CD4-positive, alpha-beta T cell treated with Interleukin-4 for 4 hours (primary cell): ENCODE measurements at regions not wholly inside any gene's neighbourhood (a gene's known extent, or its start where the extent isn't known, plus 50 kb on each side); places are given as distances from the start of the nearest gene placed in this dataset.
"Not testable (repeated sequence)": the region's sequence is repeated elsewhere in the genome, so short reads cannot be mapped to it uniquely, and the experiment has no call there.

Experiments
- DNase-seq: peaks from one replicate; pipeline ENCODE4 v3.0.0-alpha.2; 2020

DNA sequence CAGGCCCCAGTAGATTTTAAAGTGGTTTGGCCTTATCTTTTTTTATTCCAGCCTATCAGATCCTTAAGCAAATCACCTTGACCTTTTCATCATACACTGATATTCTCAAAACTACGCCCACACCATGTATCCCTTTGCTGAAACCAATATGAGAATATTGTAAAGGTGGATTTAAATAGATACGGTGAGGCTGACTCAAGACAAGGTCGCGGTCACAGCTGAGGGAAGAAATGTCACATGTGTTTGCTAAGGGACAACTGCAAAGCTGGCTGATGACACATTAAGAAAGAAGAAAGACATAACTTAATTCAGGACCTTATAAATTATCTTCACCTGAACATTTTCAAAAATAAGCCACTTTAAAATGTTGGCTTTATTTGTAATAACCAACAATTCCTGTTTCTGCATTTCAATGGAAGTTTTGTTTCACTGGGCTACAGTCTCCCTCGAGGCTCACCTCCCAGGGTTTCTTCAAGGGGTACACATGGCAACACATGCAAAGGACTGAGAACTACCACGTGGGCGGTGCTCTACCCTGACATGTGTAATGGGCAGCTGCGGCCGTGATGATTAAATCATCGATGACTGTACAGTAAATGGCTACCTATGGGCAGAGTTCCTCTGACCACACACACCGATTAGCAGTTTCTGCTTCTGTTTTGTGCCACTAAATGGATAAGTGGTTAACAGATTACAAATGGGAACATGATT lies 189.5 kb downstream of the SIPA1L2 start:
- no peak for DNase-seq

DNA sequence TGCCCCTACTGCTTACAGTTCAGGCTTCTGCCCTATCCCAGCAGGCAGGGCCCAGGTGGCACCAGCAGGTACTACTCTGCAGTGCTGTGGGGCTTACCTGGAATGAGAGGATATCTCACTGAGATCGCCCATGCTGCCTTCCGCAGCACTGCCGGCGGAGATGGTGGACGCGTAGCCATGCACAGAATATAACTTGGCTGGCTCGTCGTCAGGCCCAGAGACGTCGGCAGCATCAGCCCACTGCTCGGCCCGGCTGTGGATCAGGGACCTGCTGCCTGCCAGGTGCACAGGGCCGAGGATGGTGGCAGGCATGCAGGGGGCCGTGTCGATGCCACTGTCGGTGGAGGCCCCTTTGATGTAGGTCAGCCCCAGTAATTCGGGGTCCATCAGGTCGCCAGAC lies 190.9 kb downstream of the SIPA1L2 start:
- no peak for DNase-seq

DNA sequence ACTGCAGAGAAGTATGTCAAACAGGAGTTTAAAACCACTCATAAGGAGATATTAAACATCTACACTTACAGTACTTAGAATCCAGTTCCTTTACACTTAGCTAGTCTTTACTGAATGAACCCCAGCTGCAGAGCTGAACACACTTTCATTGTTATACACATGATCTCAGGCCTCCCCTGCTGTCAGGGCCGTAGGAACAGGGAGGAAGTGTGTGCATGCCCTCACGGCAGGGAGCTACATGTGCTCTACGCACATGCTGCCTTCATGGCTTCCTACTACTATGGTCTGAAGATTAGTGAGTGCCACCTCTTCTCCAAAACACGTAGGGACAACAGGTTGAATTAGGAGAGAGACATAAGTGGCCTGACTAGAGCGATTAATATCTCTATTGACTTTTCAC lies 191.5 kb downstream of the SIPA1L2 start:
- no peak for DNase-seq

DNA sequence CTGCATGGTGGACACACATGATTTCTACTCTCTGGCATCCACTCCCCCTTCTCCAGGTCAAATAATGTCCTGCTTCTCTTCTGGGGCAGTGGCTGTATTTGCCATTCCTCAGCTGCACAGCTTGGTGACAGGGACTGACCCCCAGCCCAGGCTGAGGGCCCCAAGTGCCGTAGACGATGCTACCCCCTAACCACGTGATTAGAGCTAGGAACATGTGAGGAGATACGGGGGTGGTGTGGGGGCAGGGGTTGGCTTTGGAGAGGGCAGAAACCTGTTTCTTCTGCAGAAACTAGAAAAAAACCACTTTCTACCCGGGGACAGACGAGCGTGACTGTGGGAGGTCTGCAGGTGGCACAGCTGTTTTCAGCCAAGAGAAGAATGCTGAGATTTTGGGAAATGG lies 192.4 kb downstream of the SIPA1L2 start:
- no peak for DNase-seq

DNA sequence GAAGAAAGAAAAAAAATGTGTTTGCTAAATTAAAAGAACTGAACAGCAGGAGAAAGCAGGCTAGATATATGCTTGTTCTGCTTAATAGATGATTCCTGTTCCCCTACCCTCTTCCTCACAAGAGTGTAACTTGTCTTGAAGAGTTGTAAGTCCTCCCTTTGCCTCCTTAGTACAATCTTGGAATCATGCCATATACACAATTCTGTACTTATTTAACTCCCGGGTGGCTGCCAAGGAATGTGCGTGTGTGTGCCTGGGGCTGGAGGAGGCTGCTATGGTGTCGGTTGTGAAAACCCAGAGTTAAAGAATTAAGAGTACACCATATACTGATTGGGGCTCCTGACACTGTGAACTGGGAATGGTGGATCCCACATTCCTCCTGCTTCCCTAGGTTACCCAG lies 194.2 kb downstream of the SIPA1L2 start:
- DNase-seq: no peak

DNA sequence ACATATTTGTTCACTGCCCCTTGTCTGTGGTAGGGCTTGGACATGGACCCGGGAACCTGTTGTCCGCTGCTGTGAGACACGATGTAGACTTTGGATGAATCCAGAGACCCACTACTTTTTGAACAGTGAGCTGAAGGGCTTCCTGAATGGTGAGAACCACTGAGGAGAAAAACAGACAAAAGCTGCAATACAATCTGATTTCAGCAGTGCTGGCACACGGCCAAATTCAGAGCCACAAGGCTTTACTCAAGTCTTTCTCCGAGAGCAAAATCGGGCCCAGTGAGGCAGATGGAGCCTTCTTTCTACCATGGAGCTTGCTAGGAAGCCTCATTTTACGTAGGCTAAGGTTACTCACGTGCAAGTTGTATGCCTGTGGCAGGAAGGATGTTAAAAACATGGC lies 197.6 kb downstream of the SIPA1L2 start:
- DNase-seq: no peak

DNA sequence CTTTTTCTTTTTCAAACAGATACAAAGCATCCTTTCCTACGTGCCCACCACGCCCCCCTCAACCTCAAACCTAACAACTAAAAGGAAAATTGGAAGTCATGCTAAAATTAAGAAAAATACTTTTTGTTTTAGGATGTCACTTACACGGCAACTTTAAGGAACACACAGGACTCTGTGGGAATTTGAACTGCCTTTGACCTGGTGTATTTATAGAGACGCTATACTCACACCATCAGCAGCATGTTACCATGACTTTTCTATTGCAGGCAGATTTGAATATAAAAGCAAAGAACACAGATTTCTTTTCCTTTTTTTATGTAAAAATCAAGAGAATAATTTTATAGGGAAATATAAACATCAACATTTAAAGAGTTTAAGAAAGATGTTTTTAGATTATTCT lies 198.2 kb downstream of the SIPA1L2 start:
- DNase-seq: no peak

DNA sequence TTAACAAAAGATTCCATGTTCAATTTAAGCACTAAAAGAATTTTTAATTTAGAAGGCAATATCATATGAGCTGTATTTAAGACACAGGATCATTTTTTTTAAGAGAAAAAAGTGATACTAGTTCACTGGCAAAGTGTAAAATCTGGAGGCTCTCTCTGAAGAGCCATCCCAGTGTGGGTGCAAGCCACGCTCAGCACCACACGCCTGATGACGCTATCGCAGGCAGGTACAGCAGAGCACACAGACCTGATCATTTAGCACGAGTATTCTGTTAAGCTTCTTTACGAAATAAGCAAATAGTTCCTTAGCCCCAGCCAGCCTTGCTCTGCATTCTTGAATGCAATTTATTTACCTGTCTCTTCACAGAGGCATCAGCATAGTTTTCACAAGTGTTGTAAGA lies 198.6 kb downstream of the SIPA1L2 start:
- no peak for DNase-seq

DNA sequence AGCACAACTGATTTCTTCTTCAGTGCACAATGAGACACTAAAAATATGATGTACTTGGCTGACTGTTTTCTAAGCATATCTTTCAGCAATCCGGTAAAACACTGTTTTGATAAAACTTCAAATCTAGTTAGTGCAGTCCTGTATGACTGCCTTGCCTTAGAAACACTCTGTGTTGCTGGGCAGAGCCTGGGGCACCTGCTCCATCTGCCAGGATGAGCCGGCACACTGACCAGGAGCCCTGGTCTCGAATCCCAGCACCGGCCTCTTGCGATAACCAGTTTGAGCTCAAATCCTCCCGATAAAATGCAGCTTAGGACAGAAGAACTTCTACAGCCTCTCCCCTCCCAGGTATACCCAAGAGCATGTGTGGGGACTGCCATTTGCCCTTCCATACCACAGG lies 199.5 kb downstream of the SIPA1L2 start:
- no peak for DNase-seq

DNA sequence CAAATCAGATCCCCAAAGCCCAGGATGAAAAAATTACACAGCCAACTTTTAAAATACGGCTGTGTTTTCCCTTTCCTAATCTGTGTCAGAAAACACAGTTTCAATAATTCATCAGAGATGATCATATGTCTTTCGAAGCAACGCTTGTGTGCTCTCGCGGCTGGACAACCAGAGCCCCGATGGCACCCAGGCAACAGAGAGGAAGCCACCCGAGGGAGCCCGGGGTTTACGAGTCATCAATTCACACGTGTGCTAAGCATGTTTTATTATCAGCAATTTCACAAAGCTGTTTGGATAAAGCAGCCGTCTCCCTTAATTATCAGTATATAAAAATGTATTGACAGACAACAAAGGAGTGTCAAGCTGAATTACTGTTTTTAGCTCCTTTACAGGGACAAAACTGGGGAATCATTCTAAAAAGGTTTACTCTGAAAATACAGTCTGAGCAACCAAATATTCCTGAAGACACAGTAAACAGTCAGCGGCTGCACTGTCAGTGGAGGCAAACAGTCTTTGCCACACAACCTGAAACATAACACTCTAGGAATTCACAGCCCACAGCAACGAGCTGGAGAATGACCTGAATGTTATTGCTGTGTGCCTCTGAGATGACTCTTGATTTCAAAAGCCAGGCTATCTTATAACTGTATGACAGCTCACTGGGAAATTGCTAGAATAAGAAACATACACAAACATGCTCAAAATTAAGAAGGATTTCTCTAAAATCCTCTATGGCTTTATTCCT lies 201.0 kb downstream of the SIPA1L2 start:
- DNase-seq: no peak

DNA sequence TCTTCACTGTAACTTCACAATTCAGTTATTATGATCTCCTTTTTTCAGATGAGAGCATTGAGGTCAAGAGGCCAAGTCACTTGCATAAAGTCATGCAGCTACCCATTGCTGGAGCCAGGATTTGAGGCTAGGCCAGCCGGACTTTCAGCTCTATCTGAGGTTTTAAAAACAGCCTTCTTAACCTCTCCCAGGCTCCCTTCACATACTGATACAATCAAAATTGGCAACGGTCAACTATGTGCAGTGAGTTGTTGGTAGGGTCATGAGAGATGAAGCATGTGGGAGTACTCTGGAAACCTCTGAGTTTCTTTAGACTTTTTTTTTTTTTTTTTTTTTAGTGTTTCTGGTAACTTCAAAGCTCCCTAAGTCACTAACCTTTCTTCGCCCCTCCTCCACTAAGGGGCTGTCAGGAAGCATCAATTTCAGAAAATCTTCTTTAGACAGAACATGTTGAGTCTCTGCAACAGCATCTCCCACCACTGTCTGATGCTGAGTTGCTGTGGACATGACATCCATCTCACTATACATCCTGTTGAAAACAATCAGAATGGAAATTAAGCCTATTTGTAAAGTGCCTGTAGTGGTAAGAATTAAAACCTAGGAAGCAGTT lies 201.8 kb downstream of the SIPA1L2 start:
- no peak for DNase-seq

DNA sequence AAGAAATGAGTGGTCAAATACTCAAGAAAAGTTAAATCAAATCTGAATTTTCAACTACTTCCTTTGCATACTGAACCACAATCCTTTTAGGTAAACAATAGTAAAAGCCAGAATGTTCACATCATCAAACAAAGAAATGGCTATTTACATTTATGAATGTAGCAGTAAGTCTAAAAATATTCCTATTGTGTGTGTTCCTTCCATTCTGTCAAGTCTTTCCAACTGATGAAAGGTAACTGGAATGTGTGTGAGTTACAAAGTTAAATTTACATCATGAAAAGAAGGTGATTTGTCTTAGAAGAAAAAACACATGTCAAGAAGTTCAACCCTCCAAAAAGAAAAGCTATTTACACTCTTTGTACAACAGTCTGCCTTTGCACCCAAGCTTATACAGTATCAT lies 203.1 kb downstream of the SIPA1L2 start:
- DNase-seq: no peak

DNA sequence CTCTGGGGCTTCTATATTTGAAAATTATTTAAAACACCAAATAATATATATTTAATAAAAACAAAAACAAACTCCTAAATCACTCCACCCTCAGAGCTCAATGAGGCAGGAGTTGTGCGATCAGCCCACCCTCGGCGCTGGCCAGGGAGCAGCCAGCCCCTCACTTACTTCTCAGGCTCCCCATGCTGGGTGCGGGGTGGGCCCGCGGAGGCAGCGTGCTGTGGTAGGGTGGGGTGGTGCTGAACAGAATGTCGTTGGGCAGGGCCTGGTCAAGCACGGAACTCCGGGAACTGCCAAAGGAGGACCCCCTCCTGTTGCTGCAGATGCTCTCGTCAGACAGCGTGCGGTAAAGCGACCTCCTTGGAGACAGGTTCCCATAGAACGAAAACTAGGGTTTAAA lies 204.5 kb downstream of the SIPA1L2 start:
- DNase-seq: no peak

DNA sequence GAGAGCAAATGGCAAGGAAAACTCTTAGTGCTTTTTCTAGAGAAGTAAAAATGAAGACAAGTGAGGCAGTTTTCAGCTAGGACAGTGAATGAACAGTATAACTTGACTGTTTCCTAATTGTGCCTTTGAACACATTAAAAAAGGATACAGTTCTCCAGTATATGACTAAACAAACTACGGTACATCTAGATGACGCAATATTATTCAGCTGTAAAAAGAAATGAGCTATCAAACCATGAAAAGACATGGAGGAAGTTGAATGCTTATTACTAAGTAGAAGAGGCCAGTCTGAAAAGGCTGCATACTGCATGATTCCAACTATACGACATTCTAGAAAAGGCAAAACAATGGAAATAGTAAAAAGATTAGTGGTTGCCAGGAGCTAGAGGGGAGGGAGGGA lies 206.3 kb downstream of the SIPA1L2 start:
- no peak for DNase-seq

DNA sequence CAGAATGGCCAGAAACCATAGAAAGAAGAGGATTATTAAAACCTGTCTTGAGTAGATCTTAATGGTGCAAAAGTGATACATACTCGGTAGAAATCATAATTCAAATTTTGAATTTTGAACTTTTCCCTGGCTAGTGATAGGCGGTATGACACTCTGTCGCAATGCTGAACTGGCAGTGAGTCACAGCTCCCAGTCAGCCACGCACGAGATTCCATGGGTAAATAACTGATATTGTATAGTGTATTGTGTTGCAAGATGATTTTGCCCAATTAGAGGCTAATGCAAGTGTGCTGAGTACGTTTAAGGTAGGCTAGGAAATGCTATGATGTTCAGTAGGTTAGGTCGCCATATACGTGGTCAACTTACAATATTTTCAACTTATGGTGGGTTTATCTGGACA lies 207.0 kb downstream of the SIPA1L2 start:
- DNase-seq: no peak

DNA sequence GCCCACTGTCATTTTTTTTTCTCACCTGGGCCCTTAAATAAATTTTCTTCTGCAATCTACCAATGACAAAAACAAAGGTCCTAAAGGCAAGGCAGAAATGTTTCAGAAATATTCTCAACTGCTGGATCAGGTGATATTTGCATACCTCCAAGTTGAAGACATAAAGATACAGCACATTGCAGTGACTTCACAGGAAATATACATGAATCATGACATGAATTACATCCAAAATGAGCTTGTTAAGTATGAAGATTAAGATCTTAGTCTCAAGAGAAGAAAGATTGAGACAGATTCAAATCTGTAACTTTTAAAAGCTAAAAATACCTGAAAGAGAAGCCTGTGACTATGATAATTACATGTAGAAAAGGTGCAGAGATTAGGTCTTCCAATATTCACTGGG lies 207.8 kb downstream of the SIPA1L2 start:
- no peak for DNase-seq

DNA sequence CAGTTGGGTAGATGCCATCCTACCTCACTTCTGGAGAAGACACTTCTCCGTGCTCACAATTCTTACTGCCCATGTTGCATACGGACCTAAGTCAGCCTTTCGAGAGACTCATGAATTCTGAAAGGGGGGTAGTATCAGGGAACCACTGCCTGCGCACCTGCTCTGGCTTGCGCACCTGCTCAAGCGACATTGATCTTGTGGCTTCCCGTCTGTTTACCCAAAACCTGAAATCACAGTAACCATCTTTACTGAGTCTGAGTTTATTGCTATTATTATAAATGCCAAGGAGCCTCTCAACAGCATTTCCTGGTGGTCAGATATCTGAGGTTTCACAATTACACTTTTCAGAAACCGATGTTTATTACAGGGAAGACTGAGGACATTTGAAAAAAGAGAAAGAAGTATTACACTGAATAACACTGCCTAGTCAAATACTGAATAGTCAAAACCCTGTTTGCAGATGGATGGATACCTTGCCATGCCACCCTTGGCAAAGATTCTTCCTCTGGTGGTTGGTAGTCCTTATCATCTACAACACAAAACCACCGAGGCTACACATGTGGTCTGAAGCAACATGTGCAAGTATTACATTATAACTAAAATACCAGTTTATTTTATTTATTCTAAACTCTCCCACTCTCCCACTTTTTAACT lies 208.7 kb downstream of the SIPA1L2 start:
- no peak for DNase-seq

DNA sequence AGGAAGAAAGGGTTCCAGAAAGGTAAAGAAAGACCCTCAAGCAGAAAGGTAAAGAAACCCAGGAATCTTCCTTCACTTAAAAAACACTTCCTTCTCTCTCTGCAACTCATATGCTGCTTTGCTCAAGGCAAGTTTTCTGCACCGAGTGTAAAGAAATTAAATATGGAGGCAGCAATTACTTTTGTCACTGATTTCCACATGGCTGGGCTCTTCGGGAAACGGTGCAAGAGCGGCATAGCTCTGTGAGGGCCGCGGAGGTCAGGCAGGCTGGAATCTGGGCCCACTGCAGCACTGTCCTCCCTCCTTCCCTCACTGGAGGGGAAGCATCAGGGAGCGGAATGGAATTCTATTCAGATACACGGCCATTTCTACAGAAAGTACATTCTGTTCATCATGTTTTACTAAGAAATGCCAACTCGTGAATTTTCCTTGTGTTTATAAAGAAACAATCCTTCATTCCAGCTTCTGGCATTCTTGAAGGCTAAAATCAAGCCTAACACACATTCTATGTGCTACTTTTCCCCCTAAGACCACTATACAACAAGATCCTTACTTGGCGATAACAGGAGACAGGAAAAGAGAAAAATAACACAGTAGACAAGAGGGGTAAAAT lies 212.2 kb downstream of the SIPA1L2 start:
- DNase-seq: no peak

DNA sequence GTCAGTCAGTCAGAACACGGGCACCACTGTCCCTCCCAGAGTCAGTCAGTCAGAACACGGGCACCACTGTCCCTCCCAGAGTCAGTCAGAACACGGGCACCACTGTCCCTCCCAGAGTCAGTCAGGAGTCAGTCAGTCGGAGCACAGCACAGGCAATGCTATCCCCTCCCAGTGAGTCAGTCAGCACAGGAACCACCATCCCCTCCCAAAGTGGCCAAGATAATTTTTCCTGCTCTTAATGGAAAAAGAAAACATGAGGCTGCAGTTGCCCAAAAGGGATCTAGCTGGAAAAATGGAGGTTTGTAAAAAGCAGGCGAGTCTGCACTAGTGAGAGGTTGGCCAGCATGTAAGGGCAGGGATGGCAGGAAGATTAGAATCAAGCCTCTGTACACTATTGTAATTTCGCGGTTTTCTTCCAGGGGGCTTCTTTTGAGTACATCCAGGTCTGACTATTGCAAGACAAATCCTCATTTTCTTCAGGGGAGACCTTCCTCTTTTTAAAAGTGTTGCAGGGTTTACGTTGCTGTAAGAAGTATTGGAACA lies 213.8 kb downstream of the SIPA1L2 start:
- DNase-seq: no peak

DNA sequence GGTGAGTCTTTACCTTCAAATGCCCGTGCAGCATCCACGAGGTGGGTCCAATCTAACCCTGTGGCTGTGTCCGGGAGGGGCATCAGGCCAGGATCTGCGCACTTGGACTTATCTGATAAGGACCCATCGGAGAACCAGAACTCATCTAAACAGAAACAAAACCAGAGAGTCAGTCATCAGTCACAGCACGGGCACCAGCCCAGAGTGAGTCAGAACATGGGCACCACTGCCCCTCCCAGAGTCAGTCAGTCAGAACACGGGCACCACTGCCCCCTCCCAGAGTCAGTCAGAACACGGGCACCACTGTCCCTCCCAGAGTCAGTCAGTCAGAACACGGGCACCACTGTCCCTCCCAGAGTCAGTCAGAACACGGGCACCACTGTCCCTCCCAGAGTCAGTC lies 214.5 kb downstream of the SIPA1L2 start:
- not testable (repeated sequence) for DNase-seq

DNA sequence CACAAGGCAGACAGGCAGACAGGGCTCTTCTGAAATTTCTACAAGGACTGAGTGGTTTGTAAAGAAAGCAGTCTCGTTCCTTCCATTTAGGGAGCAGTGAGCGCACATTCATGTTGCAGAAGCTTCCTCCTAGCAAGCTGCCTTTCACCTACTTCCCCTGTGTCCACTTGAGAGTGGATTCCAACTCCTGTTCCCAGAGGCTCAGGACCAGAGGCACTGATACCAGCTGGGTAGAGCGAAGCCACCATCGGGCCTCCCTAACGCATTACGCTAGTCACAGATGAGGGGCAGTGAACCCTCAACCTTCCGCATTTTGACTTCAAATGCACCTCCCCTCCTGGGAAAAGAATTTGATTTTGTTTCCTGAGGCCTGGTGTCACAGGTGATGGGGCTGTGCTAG lies 215.8 kb downstream of the SIPA1L2 start:
- DNase-seq: no peak

DNA sequence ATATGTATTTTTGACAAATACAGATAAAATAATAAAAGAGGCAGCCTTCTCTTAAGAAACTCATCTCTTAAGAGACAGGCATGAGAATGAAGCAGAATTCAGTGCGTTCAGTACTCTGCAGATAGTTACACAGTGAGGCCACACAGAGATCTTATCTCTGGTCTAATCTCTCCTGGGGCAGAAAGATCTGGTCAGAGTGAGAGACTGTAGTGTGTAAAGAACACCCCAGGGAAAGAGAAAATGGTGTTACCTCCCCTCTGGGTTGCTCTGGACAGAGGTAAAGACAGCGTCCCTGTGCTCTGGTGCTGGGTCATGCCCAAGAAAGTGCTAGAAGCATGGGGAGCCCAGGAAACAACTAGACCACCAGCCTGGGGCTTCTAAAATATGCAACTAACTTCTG lies 216.3 kb downstream of the SIPA1L2 start:
- DNase-seq: no peak

DNA sequence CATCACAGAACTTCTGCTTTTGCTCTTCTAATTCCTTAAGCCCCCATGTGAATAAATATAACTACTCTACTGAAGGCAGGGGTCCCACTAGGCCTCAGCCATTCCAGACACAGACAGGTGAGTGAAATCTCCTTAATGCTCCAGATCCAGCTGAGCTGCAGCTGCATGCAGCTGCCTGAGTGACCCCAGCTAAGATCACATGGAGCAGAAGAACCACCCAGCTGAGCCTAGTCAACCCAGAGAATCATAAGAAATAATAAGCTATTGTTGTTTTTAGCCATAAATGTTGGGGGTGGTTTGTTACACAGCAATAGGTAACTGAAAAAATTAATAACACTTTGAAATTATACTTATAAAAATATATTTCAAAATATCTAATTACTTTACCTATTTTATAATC lies 220.3 kb downstream of the SIPA1L2 start:
- no peak for DNase-seq
